ENCODE measurements at regions not wholly inside any gene's neighbourhood (a gene's known extent, or its start where the extent isn't known, plus 50 kb on each side); places are given as distances from the start of the nearest gene placed in this dataset.

DNA sequence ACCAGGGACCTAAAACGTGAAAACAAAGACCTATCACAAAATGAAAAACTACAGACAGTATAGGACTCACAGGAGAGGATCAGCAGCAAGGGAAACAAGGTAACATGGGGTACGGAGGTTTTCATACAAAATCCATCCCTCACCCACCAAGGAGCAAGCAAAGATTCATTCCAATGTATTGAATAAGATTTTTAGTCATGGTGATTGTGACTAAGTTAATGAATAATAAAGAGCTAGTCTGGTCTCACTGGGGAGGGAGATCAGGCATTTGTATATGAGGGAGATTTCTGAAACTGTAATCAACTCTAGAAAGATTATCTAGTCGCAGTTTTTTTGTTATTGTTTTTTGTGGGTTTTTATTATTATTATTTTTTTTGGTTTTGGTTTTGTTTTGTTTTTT is 336.5 kb upstream of the MMADHC start:
- DNase-seq (ENCODE audit: low read depth): no peak

DNA sequence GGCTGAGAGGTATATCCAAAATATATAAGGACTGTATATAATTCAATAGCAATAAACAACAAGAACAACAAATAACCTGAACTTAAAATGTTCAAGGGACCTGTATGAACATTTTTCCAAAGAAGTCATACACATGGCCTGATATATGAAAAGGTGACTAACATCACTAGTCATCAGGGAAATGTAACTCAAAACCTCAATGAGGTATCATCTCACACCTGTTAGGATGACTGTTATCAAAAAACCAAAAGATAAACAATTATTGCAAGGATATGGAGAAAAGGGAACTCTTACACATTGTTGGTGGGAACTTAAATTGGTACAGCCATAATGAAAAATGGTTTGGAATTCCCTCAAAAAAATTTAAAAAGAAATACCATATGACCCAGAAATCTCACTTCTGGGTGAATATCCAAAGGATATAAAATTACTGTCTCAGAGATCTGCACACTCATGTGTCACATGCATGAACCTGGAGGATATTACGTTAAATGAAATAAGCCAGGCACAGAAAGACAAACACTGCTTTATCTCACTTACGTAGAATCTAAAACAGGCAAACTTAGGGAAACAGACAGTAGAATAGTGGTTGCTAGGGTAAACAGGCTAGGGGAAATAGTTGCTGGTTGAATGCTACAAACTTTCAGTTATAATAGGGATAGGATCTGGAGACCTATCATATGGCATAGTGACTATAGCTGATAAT is 334.5 kb upstream of the MMADHC start:
- no peak for DNase-seq (ENCODE audit: low read depth)

DNA sequence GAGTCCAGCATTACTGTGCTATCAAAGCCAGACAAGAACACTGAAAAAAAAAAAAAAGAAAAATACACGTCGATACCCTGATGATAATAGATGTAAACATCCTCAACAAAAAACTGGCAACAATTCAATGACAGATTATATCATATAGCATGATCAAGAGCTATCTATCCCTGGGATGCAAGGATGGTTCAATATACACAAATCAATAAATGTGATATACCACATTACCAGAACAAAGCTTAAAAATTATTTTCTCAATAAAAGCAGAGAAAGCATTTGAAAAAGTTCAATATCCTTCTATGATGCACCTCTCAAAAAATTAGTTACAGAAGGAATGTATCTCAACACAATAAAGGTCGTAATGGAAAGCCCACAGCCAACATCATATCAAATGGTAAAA is 332.8 kb upstream of the MMADHC start:
- DNase-seq (ENCODE audit: low read depth): no peak

DNA sequence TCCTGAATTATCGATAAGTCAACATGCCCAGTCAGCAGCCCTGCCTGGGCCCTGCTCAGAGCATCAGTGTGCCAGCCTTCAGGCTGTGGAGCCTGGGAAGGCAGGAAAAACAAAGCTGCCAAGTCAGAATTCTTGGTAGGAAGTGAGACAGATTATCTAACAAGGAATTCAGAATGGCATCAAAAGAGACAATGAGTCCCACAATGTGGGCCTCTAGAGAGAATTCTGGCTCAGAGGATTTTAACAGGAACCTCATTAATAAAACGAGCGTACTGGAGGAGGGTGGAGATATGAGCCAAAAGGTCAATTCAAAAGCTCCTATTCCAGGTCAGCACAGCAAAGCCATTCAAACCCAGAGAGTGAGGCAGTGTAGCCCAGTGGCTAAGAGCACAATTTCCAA is 327.6 kb upstream of the MMADHC start:
- DNase-seq (ENCODE audit: low read depth): no peak

DNA sequence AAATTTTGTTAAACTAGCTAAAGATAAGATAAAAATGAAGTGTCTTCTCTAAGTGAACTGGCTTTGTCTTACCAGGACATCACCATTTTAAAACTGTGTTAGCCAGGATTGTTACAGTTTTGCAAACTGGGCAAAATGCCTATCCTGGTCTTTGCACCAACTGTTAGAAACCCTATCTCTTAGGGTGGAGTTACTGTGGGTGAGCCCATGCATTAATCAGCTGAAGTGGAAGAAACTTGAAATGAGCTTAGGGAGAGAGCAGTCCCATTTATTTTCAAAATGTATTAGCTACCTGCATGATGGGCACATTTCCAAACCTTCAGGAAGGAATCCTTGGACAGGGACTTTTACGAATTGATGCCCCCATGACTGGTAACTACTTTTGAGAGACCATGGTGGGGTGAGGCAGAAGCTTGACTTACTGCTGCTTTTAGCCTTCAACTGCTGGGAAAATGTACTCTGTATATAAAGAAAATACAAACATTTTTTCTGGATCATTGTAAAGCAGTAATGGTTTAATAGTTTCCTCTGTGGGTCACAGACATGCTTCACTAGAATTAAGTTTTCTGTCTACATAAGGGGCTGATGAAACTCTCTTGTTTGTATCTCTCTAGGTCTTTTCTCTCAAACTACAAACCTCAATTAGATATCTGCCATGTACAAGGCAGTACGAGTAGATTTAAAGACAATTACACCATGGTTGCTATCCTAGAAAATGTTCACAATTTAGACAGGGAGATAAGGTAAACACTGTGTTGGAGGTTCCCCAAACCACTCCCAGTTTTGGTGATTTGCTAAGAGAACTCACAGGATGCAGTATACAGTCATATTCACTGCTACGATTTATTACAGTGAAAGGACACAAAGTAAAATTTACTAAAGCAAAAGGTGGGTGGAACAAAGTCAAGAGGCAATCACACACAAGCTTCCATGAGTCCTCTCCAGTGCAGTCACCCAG is 321.4 kb upstream of the MMADHC start:
- peak; percentile 24 for DNase-seq (ENCODE audit: low read depth)

DNA sequence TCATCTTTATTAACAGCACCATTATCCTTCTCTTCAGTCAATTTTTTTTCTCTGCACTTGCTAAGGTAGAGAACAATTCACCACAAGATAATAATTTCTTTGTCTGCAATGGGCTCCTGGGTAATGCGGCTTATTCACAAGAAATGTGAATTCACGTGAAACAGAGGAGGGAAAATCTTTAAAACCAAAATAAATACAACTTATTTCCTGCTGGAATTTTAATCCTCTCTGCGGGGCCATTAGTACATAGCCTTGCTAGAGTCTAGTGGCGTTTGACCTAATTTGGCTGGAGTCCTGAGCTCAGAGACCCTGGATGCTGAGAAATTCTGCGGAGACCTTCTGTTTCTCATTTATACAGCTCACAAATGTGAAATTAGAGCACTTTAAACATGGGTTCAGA is 319.3 kb upstream of the MMADHC start:
- DNase-seq (ENCODE audit: low read depth): no peak

DNA sequence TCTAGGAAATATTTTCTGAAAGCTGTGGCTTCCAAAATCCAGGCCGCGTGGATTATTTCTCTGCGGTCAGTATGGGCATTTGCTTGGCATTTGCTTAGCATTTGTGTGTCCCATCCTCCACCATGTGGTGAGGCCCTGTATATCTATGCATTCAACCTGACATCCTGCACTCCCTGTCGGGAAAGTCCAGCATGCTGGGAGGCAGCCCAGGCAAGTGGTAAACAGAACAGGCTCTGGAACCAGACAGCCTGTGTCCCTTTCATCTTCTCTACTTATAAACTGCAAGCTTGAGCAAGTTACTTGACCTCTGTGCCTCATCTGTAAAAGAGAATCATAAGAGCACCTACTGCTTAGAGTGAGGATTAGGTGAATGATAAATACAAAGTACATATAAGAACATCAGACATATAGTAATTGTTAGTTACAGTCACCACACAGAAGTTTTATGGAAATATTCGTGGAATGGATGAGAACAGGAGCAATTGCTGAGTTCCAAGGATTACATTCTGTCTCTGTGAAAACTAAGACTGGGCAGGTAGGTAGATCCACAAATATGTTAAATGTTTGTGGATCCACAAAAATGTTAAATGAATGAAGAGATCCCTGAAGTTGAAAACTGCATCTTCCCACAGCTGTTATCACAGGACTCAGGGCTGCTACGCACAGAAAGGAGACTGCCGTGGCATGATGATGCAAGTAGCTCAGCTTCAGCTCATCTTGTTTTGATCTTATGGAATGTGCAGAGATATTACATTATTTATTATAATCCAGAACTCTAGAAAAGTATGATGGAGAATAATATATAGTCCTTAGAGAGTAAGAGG is 317.0 kb upstream of the MMADHC start:
- no peak for DNase-seq (ENCODE audit: low read depth)

DNA sequence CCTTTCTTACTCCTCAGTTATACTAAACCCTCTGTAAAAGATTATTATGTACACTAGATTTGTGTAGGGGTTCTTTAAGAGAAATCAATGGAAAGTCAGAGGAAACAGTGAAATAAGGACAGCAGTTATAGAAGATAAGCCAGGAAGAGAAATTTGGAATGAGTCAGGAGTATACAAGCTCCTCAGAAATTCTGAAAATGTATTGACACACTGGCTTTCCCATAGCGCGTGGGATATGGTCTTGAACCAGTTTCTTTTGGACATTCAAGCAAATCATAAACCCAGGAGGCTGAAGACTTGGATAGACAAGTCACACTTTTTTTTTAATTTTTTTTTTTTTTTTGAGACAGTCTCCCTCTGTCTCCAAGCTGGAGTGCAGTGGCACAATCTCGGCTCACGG is 316.1 kb upstream of the MMADHC start:
- no peak for DNase-seq (ENCODE audit: low read depth)

DNA sequence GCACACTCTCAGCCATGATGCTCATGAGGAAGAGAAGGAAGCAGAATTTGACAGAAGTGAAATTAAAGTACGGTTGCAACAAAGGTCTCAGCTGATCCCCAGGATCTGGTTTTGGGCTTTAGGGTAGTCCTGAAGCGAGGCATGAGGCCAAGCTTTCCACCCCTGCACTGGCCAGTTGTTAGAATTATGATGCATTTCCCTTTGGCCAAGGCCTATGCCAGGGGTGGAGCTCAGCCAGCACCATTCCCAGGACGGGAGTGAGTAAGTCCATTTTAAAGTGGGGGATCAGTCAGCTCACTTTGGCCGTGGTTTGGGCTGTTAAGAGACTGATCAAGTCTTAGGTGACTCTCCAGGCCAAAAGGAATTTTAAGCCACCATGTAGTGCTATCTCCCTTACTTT is 314.5 kb upstream of the MMADHC start:
- DNase-seq (ENCODE audit: low read depth): peak; percentile 11

DNA sequence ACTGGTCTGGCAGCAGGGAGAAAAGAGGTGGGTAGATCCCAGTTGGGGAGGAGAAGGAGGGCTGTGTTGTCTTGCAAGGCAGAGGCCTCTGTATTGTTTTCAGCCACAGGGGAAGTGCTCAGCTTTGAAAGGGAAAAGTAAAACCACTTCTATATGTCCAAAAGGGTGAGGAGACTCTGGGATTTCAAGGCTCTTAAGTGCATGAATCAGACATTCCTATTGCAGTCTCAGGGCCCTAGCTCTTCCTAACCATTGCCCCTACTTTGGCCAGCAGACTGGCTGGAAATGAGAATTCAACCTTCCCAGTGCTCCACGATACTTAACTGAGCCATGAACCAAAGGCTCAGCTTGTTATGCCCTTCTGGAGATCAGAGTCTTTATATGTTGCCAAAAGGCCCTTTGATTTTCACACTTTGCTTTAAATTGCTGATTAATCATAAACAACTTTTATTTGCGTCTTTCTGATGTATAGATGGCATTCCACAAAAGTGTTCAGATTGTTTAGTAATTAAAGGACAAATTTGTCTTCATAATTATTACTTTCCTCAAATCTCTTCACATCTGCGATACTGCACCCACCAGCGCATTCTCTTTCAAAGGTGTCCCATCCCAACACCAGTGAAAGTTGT is 313.8 kb upstream of the MMADHC start:
- no peak for DNase-seq (ENCODE audit: low read depth)

DNA sequence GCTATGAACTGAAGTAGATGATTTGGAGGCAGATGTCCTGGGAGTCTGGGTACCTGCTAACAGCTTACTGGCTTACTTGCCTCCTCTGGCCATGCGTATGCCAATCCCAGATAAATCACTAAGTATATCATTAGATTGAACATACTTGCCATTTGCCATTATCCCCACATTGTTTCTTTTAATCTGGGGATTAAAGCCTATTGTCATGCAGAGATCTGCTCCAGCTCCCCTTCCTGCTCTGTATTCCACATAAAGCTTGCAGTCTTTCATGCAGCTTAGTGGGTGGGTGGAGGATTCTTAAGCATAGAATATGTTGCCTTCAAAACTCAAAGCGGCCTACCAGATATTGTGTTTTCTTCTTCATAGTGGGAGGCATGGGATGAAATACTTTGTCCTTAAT is 311.8 kb upstream of the MMADHC start:
- DNase-seq (ENCODE audit: low read depth): no peak

DNA sequence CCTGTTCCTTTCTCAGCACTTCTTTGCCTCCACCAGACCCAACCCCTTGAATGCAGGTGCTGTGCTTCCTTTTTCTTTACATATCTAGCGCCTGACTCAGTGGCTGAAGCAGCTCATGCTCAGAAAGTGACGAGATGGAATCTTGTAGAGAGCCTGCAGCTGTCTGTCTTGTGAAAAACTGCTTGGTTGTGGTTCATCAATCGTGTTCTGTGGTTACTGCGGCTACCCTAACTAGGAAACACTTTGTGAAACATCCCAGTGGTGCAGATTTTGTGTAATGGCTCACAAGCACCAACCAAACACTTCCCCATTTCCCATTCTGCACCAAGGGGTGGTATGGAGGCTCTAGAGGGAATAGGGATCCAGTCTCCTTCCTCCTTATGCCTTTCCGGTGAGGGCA is 307.2 kb upstream of the MMADHC start:
- peak; percentile 51 for DNase-seq (ENCODE audit: low read depth)

DNA sequence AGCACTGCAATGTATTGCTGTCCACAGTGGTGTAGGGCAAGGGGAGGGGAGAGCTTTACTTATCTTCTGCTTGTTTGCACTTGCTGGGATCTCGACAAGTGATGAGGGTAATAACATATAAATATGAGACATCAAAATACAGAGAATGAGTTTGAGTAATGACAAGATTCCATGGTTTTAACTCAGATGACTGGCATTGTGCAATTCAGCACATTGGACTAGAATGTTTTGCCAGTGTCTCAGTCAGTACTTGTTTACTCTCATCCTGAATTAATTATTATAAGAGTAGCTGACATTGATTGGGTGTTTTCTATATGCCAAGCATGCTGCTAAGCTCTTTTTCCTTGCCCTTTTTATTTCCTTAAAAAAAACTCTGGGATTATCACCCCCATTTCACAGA is 306.7 kb upstream of the MMADHC start:
- DNase-seq (ENCODE audit: low read depth): no peak

DNA sequence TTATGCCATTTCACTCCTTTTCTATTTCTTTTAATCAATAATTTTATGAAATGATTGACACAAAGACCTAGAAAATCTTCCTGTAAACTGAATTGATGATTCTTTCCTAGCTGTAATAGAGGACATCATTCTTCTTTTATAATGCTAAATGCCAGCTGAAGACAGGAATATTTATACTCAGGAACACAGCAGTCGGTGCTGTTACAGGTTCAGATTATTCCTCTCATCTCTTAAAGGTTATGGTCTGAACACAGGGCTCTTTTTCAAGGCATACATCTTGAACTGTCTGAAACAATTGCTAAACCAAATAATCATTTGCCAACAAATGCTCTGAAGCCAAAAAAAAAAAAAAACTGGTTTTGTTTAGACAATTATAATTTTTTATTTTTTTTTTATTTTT is 305.0 kb upstream of the MMADHC start:
- no peak for DNase-seq (ENCODE audit: low read depth)

DNA sequence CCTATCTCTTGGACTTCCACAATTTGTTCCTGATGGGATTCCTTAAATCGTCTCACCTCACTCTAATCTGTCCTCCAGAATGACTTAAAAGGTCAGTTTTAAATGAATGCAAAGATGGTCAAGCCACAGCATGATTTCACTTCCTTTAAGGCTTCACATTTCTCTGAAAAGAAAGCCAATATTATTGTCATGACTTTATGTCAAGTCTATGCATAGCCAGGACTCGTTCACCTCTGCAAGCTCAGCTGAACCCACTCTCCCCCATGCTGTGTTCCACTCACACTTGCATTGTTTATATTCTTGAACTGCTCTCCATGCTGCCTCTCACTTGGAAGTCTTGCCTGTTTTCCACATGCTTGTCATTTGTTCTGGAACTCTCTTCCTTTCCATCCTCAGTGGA is 298.4 kb upstream of the MMADHC start:
- DNase-seq (ENCODE audit: low read depth): no peak

DNA sequence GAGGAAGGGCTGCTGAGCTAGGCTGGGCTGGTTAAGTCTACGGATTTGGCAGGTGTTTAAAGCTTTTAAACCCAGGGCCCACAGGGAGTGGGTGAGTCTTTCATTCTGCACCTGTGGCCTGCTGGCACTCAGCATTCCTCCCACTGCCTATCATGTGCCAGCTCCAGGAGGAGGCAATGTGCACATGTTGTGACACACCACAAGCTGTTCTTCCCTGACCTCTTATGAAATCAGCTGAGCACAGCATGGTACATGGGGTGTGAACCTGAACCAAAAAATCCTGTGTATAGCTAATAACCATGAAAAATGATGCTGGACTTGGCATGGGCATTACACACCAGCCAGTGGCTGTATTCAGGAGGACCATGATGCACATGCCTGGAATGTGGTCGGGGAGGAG is 297.9 kb upstream of the MMADHC start:
- DNase-seq (ENCODE audit: low read depth): no peak

DNA sequence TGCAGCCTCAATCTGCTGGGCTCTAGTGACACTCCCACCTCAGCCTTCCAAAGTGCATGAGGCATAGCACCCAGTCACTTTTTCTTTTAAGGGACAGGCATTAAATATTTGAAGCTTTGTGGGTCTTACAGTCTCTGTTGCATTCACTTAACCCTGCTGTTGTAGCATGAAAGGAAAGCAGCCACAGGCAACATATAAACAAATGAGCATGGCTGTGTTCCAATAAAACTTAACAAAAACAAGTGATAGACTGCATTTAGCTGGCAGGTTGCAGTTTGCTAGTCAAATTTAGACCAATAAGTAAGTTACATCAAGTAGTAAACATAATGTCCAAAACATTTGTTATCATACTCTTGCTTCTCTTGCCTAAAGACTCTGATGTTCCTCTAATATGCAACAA is 297.3 kb upstream of the MMADHC start:
- DNase-seq (ENCODE audit: low read depth): no peak

DNA sequence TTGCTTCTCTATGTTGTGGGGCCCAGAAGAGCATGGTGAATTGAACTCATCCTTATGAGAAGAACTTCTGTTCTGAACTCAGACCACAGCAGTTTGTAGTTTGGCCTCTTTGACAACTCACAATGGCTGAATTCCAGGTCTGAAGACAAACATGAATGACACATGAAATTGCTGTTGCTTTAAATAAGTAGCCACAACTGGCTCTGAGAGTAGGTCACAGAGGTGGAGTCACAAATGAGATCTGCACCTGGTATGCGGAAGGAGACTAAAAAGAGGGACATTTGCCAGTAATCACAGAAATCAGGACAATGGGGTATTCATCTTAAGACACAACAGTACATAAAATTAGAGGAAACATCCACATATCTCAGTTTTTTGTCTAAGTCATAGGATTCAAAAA is 290.3 kb upstream of the MMADHC start:
- peak; percentile 55 for DNase-seq (ENCODE audit: low read depth)

DNA sequence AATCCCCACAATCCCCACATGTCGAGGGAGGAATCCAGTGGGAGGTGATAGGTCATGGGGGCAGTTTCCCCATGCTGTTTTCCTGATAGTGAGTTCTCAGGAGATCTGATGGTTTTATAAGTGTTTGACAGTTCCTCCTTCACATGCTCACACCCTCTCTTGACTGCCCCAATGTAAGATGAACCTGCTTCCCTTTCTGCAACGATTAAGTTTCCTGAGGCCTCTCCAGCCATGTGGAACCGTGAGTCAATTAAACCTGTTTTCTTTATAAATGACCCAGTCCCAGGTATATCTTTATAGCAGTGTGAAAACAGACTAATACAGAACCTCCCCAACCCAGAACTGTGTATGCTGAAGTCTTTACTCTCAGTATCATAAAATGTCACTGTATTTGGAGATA is 289.5 kb upstream of the MMADHC start:
- no peak for DNase-seq (ENCODE audit: low read depth)

DNA sequence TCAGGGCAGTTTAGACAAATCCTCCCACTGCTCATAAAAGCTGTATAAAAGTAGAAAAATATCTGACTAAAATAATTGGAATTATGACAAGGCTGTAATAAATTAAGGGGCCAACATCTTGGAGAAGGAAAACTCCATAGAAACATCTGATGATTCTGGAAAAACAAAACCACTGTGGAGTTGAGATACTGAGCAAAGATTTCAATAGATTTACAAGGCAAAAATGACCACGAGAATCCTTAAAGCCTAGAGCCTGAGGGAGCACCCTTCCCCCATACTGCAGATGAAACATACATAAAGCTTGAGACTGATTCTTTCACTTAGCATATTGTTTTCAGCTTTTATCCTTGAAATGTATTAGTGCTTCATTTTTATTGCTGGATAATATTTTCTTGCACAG is 286.4 kb upstream of the MMADHC start:
- no peak for DNase-seq (ENCODE audit: low read depth)

DNA sequence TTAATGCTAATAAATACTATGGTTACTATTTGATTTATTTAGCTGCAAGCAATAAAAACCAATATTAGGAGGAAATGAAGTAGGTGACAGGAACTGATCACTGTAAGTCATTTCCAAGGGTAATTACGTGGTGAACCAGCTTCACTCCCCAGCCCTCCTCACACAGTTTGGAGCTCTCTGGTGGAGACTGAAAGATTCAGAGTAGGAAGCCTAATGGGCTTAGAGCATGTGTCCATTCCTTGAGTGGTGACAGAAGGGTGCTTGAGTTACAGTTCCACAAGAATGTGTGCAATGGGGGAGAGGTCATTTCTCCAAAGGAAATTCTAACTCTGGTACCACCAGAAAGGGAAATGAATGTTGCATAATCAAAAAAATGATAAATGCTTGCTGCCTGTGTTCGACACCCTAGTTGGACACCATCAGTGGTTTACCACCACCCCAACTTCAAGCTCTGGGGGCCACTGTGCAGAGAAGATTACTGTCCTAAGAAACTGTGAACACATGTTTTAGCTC is 285.1 kb upstream of the MMADHC start:
- DNase-seq (ENCODE audit: low read depth): no peak

DNA sequence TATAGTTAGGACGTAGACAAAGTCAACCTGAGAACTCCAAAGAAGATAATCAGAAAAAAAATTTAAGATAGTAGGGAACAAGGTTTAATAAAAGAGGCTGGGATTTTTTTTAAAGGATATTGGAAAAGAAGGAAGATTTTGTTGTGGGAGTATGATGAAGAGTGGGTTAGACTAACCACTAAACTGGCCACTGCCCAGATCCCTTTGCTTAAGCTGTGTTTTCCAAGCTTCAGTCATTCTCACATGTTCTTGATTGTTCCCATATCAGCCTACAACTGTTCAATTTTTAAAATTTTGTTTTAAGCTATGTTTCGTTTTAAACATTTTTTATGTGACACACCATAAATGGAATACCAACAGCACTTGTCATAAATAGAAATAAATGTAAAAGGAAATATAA is 284.5 kb upstream of the MMADHC start:
- DNase-seq (ENCODE audit: low read depth): no peak
